H1 (cell line): ENCODE measurements at regions not wholly inside any gene's neighbourhood (a gene's known extent, or its start where the extent isn't known, plus 50 kb on each side); places are given as distances from the start of the nearest gene placed in this dataset.

Experiments used
- CTCF ChIA-PET: fragments of 300-600 bp; sonication (Branson Sonifier 250); formaldehyde crosslinking; loops from one replicate; lab custom pipeline; 2021; ENCODE audit not compliant: partially characterized antibody; lab: Charles Lee
- POLR2A ChIA-PET: fragments of 300-600 bp; sonication (Branson Sonifier 250); formaldehyde crosslinking; loops from one replicate; lab custom pipeline; 2021; ENCODE audit warnings: inconsistent platforms; ENCODE audit not compliant: partially characterized antibody; lab: Charles Lee
- DNase-seq, 2 experiments: peaks; one replicate each; pipeline versions ENCODE4 v3.0.0 to v3.0.0-alpha.2; 2010 to 2022; ENCODE audit warnings: low spot score in 2 of 2, low read depth in 1 of 2, mixed read lengths in 1 of 2
- FAIRE-seq: peaks from 2 replicates; lab custom pipeline; 2011; peaks lifted over from hg19 to GRCh38; lab: Jason Lieb, UNC
- H2AFZ ChIP-seq: 2 replicates; pipeline ENCODE4 v1.8.1; 2012; ENCODE audit warnings: low read length, inconsistent platforms
- H2AK5ac ChIP-seq: 2 replicates; pipeline ENCODE4 v1.6.1; 2013; ENCODE audit warnings: low read depth, low read length
- H2BK120ac ChIP-seq: replicated peaks from 2 replicates; pipeline ENCODE3; 2013; ENCODE audit warnings: low read depth, low read length, inconsistent platforms
- H2BK12ac ChIP-seq: 2 replicates; pipeline ENCODE4 v1.6.1; 2013; ENCODE audit warnings: low read depth, low read length
- H2BK15ac ChIP-seq: 2 replicates; pipeline ENCODE4 v1.6.1; 2013; ENCODE audit warnings: low read length
- H2BK20ac ChIP-seq: 2 replicates; pipeline ENCODE4 v1.6.1; 2013; ENCODE audit warnings: low read length
- H2BK5ac ChIP-seq: 2 replicates; pipeline ENCODE4 v1.6.1; 2013; ENCODE audit warnings: low read depth, low read length
- H3K14ac ChIP-seq: 2 replicates; pipeline ENCODE4 v1.6.1; 2013; ENCODE audit warnings: inconsistent platforms; ENCODE audit not compliant: insufficient read length
- H3K18ac ChIP-seq: 2 replicates; pipeline ENCODE4 v1.6.1; 2013; ENCODE audit warnings: low read length; ENCODE audit errors: extremely low read depth
- H3K23ac ChIP-seq: 2 replicates; pipeline ENCODE4 v1.6.1; 2013; ENCODE audit warnings: inconsistent platforms; ENCODE audit not compliant: insufficient read length
- H3K23me2 ChIP-seq: 2 replicates; pipeline ENCODE4 v1.6.1; 2013; ENCODE audit warnings: low read depth, low read length
- H3K27ac ChIP-seq: 2 replicates; pipeline ENCODE4 v1.6.1; 2011; ENCODE audit warnings: low read depth, low read length, inconsistent platforms
- H3K27me3 ChIP-seq, 4 experiments: replicated peaks in 1 of 4; 1 replicate in 1 of 4; 2 replicates in 3 of 4; pipeline versions ENCODE4 v1.6.1 to v1.8.1; 2011 to 2013; ENCODE audit warnings: low read length in 3 of 4, mild to moderate bottlenecking in 3 of 4, inconsistent platforms in 2 of 4, mixed read lengths in 2 of 4, moderate library complexity in 1 of 4; ENCODE audit not compliant: control insufficient read depth in 3 of 4, insufficient read depth in 3 of 4; ENCODE audit errors: extremely low read depth in 1 of 4
- H3K36me3 ChIP-seq, 4 experiments: 2 replicates each; pipeline versions ENCODE4 v1.6.1 to v1.8.1; 2011 to 2013; ENCODE audit warnings: mild to moderate bottlenecking in 4 of 4, low read length in 3 of 4, moderate library complexity in 2 of 4, control low read depth in 1 of 4, inconsistent platforms in 1 of 4; ENCODE audit not compliant: insufficient read depth in 4 of 4, control insufficient read depth in 2 of 4
- H3K4ac ChIP-seq: replicated peaks from 2 replicates; pipeline ENCODE3; 2013; ENCODE audit warnings: low read length, low read depth, mixed read lengths, inconsistent platforms; ENCODE audit not compliant: insufficient read length
- H3K4me1 ChIP-seq, 4 experiments: replicated peaks in 1 of 4; 1 replicate in 1 of 4; 2 replicates in 3 of 4; pipeline versions ENCODE4 v1.6.1 to v1.8.1; 2011 to 2013; ENCODE audit warnings: low read length in 3 of 4, inconsistent platforms in 2 of 4, mixed read lengths in 1 of 4; ENCODE audit not compliant: insufficient read depth in 4 of 4, control insufficient read depth in 3 of 4
- H3K4me2 ChIP-seq, 2 experiments: 2 replicates each; pipeline versions ENCODE4 v1.6.1 to v1.8.1; 2011 to 2013; ENCODE audit warnings: low read depth in 2 of 2, low read length in 2 of 2, control low read depth in 1 of 2, inconsistent platforms in 1 of 2, mild to moderate bottlenecking in 1 of 2; ENCODE audit not compliant: insufficient read depth in 1 of 2
- H3K4me3 ChIP-seq, 4 experiments: fragments of 200-600, 300-600 bp in 1 of 4; sonication (generic), shearing (Covaris generic), sonication (Bioruptor Twin) in 1 of 4; 2 replicates each; pipeline versions ENCODE4 v1.5.1 to v1.8.1; 2011 to 2016; ENCODE audit warnings: low read length in 4 of 4, low read depth in 3 of 4, control low read depth in 2 of 4, inconsistent platforms in 2 of 4, mild to moderate bottlenecking in 2 of 4, mixed read lengths in 1 of 4, moderate library complexity in 1 of 4; ENCODE audit not compliant: insufficient read depth in 2 of 4; ENCODE audit errors: extremely low read depth in 1 of 4
- H3K56ac ChIP-seq: replicated peaks from 2 replicates; pipeline ENCODE3; 2013; ENCODE audit warnings: low read depth, mild to moderate bottlenecking, mixed read lengths, low read length, inconsistent platforms; ENCODE audit not compliant: insufficient read length
- H3K79me1 ChIP-seq: 2 replicates; pipeline ENCODE4 v1.6.1; 2013; ENCODE audit warnings: low read depth, low read length, control low read depth
- H3K79me2 ChIP-seq, 2 experiments: 2 replicates each; pipeline versions ENCODE4 v1.6.1 to v1.8.1; 2012 to 2013; ENCODE audit warnings: low read length in 2 of 2, mild to moderate bottlenecking in 2 of 2, inconsistent platforms in 1 of 2; ENCODE audit not compliant: insufficient read depth in 2 of 2, control insufficient read depth in 1 of 2
- H3K9ac ChIP-seq, 4 experiments: replicated peaks in 1 of 4; 1 replicate in 1 of 4; 2 replicates in 3 of 4; pipeline versions ENCODE4 v1.6.1 to v1.8.1; 2011 to 2013; ENCODE audit warnings: low read depth in 3 of 4, low read length in 3 of 4, control low read depth in 2 of 4, mild to moderate bottlenecking in 2 of 4, moderate library complexity in 2 of 4, inconsistent platforms in 1 of 4; ENCODE audit errors: extremely low read depth in 1 of 4
- H3K9me3 ChIP-seq, 2 experiments: 2 replicates each; pipeline versions ENCODE4 v1.6.1 to v1.8.1; 2012 to 2013; ENCODE audit warnings: mild to moderate bottlenecking in 2 of 2, moderate library complexity in 2 of 2, control low read depth in 1 of 2, inconsistent platforms in 1 of 2, low read depth in 1 of 2, low read length in 1 of 2, mixed read lengths in 1 of 2; ENCODE audit not compliant: insufficient read depth in 2 of 2
- H4K20me1 ChIP-seq, 2 experiments: replicated peaks in 1 of 2; 2 replicates each; pipeline versions ENCODE3 to v1.8.1; 2011 to 2013; ENCODE audit warnings: inconsistent platforms in 2 of 2, low read length in 2 of 2, mild to moderate bottlenecking in 1 of 2; ENCODE audit not compliant: insufficient read depth in 2 of 2, control insufficient read depth in 1 of 2
- H4K5ac ChIP-seq: 2 replicates; pipeline ENCODE4 v1.6.1; 2013; ENCODE audit warnings: low read length, low read depth, mixed read lengths, inconsistent platforms; ENCODE audit not compliant: insufficient read length
- H4K8ac ChIP-seq: 2 replicates; pipeline ENCODE4 v1.8.0; 2013; ENCODE audit warnings: mild to moderate bottlenecking, moderate library complexity, low read length, inconsistent platforms; ENCODE audit not compliant: insufficient read depth; ENCODE audit errors: extremely low read depth
- H4K91ac ChIP-seq: replicated peaks from 2 replicates; pipeline ENCODE3; 2013; ENCODE audit warnings: low read length, mixed read lengths, inconsistent platforms; ENCODE audit not compliant: insufficient read length
- HDAC2 ChIP-seq, 2 experiments: fragments of 300-600 bp in 1 of 2; sonication (generic) in 1 of 2; IDR thresholded peaks; 2 replicates each; pipeline ENCODE4 v1.6.1; 2011 to 2012; ENCODE audit warnings: low read depth in 2 of 2, low read length in 2 of 2, mild to moderate bottlenecking in 2 of 2, moderate library complexity in 2 of 2, borderline replicate concordance in 1 of 2, inconsistent platforms in 1 of 2
- JUND ChIP-seq: IDR thresholded peaks from 2 replicates; pipeline ENCODE4 v1.6.1; 2011; ENCODE audit warnings: mild to moderate bottlenecking, improper control_type of control experiment, low read length
- KDM4A ChIP-seq: IDR thresholded peaks from one replicate; pipeline ENCODE4 v1.7.1; 2012; ENCODE audit warnings: low read depth, mild to moderate bottlenecking, moderate library complexity, low read length, inconsistent platforms; ENCODE audit not compliant: severe bottlenecking
- RBBP5 ChIP-seq: IDR thresholded peaks from 2 replicates; pipeline ENCODE4 v1.7.1; 2012; ENCODE audit warnings: low read depth, mild to moderate bottlenecking, inconsistent platforms, low read length, moderate library complexity, borderline replicate concordance
- RNF2 ChIP-seq: fragments of 200-900, 300-1000 bp; sonication (generic); IDR thresholded peaks from 2 replicates; pipeline ENCODE4 v1.7.1; 2016; ENCODE audit warnings: borderline replicate concordance, low read depth, mild to moderate bottlenecking, antibody characterized with exemption, low read length; ENCODE audit not compliant: poor library complexity, severe bottlenecking; ENCODE audit errors: missing control alignments
- SP4 ChIP-seq: IDR thresholded peaks from 2 replicates; pipeline ENCODE4 v1.6.1; 2012; ENCODE audit warnings: low read length, inconsistent platforms
- YY1 ChIP-seq: IDR thresholded peaks from 2 replicates; pipeline ENCODE4 v1.6.1; 2011; ENCODE audit warnings: low read depth, mild to moderate bottlenecking, low read length
- WGBS, 2 experiments: shearing (Covaris generic) in 1 of 2; methylation state at CpG; one replicate each; pipeline versions ENCODE4 v1.1.6 to v1.1.7; 2013 to 2015; ENCODE audit warnings: low lambda C conversion rate in 2 of 2, mixed read lengths in 2 of 2, inconsistent platforms in 1 of 2, low coverage in 1 of 2, missing lambda C conversion rate in 1 of 2; ENCODE audit not compliant: insufficient replicate concordance in 2 of 2, insufficient coverage in 1 of 2, insufficient read length in 1 of 2; ENCODE audit errors: extremely low coverage in 1 of 2, missing lambda C conversion rate in 1 of 2; 5-methylcytosine and 5-hydroxymethylcytosine counted together

DNA sequence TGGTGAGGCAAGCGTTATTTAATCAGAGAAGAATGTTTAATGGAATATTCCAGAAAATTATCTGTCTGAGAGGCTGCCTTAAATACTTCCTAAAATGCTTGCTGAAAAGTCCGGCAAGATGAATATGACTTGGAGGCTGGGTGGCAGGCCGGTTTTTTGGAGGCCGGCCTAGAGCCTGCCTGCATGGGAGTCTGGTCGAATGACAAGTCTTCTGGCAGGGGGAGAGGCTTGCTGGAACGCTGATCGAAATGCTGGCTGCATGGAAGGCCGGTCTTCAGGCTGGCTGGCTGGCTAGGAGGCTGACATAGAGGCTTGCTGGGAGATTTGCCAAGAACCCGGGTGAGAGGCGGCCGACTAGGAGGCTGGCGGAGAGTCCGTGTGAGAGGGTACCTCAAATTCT lies 135.7 kb downstream of the OR13A1 start:
- ChIA-PET POLR2A (no interaction called here), CTCF (no interaction called here)
- Histone ChIP-seq H2AK5ac (no peak overlapping the region), H2BK5ac (no peak overlapping the region), H3K9me3 (no peaks in the 10 kb centered on the region), H3K9ac (no peak overlapping the region), H3K79me2 (no peaks in the 10 kb centered on the region), H2AFZ (no peak overlapping the region; the same call in 1 of the 2 replicates), H3K4me1 (no peaks in the 10 kb centered on the region), H3K79me1 (no peaks in the 10 kb centered on the region), H3K27me3 (no peaks in the 10 kb centered on the region), H4K20me1 (no peaks in the 10 kb centered on the region), H2BK15ac (no peak overlapping the region), H3K18ac (no peak overlapping the region), H3K36me3 (no peaks in the 10 kb centered on the region), H3K14ac (no peak overlapping the region), H3K23ac (no peak overlapping the region), H2BK120ac (no peak overlapping the region), H3K27ac (no peak overlapping the region), H4K5ac (no peak overlapping the region), H4K8ac (peak overlapping the region; percentile 25; the same call in 1 of the 2 replicates), H3K23me2 (no peaks in the 10 kb centered on the region), H2BK12ac (no peak overlapping the region), H2BK20ac (no peak overlapping the region), H3K4me3 (no peak overlapping the region), H3K4ac (no peak overlapping the region), H3K56ac (no peak overlapping the region), H3K4me2 (no peak overlapping the region), H4K91ac (no peak overlapping the region)
- TF ChIP-seq JUND (no peak), SP4 (no peak), YY1 (no peak), KDM4A (no peak), RNF2 (no peak), HDAC2 (IDR thresholded peaks at IDR 0.05; ENCODE audit: borderline replicate concordance in 1 of 2, low read depth in 2 of 2, low read length in 2 of 2) (no peak), RBBP5 (no peak)
- 92% methylated on average over 13 of the region's 13 CpGs; no CpG with 5 or more reads in 1 of the 2 experiments for WGBS, 2 experiments
- FAIRE-seq: no peak
- DNase-seq: no peak
